ENCODE measurements at regions not wholly inside any gene's neighbourhood (a gene's known extent, or its start where the extent isn't known, plus 50 kb on each side); places are given as distances from the start of the nearest gene placed in this dataset.
A peak's percentile ranks its signal among the peaks of the same experiment; 100 is the strongest.

DNA sequence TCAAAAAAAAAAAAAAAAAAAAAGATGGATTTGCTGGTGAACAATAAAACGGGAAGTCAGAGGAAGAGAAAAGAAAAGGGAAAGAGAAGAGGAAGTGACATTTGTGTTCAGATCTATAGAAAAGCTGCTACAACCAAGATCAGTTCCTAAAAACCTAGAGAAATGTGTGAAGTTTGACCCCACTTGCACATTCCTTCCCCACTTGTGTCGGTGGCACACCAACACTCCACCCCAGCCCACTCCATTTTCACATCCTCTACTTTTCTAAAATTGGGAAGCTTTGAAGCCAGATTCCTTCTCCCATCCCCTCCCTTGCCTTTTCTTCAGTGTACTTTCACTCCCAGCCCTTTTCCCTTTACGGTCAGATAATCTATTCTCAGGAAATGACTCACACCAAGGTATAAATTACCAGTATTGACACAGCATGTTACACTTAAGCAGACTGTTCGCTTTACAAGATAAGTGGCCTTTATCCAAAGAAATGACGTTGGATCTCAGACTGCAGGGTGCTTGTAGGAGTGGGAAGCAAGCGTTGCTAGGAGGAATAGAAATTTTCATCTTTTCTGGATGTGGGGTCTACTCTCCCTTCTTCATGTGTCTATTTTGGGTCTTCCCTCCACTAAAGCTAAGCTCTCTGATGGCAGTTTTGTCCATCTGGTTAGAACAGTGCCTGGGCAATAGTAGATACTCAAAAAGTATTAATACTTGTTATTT, 92.5 kb upstream of the ADGRF1 start (continued):
- TF ChIP-seq BRCA1 (CRISPR knock-in tag; IDR thresholded peaks at IDR 0.05): no peak
- peak; percentile 97 for TF ChIP-seq HMG20A (CRISPR knock-in tag; IDR thresholded peaks at IDR 0.05; ENCODE audit: borderline replicate concordance)
- TF ChIP-seq FOXA1 (IDR thresholded peaks at IDR 0.05): peak; percentile 81
- TF ChIP-seq FOXA1 (CRISPR knock-in tag; IDR thresholded peaks at IDR 0.05): peak; percentile 99
- no peak for TF ChIP-seq ZNF781 (CRISPR knock-in tag; IDR thresholded peaks at IDR 0.05; ENCODE audit: borderline replicate concordance, not compliant biosample characterization)
- no peak for TF ChIP-seq HOXA3 (CRISPR knock-in tag; IDR thresholded peaks at IDR 0.05)
- no peak for TF ChIP-seq NFE2L1 (CRISPR knock-in tag; IDR thresholded peaks at IDR 0.05; ENCODE audit: borderline replicate concordance)
- no peak for TF ChIP-seq SRSF9 (IDR thresholded peaks at IDR 0.05; ENCODE audit: borderline replicate concordance, insufficient read depth, low read depth, low read length, poor library complexity, severe bottlenecking)
- no peak for TF ChIP-seq ZNF780A (CRISPR knock-in tag; IDR thresholded peaks at IDR 0.05)
- TF ChIP-seq NFKBIZ (CRISPR knock-in tag; IDR thresholded peaks at IDR 0.05): 0 out of 2 replicates have a peak, but pooled peaks have one; percentile 62
- no peak for TF ChIP-seq NONO (IDR thresholded peaks at IDR 0.05)
- TF ChIP-seq NONO (CRISPR knock-in tag; conservative IDR thresholded peaks at IDR 0.05): no peak
- no peak for TF ChIP-seq ZNF546 (CRISPR knock-in tag; conservative IDR thresholded peaks at IDR 0.05)
- no peak for TF ChIP-seq DR1 (CRISPR knock-in tag; IDR thresholded peaks at IDR 0.05)
- TF ChIP-seq ZFP90 (CRISPR knock-in tag; IDR thresholded peaks at IDR 0.05; ENCODE audit: borderline replicate concordance): no peak; the same call in 1 of the 2 replicates
- TF ChIP-seq THYN1 (CRISPR knock-in tag; IDR thresholded peaks at IDR 0.05; ENCODE audit: borderline replicate concordance, low read depth): no peak
- no peak for TF ChIP-seq ATF7 (IDR thresholded peaks at IDR 0.05)
- no peak for TF ChIP-seq ATF7 (CRISPR knock-in tag; IDR thresholded peaks at IDR 0.05)
- TF ChIP-seq ZNF34 (CRISPR knock-in tag; IDR thresholded peaks at IDR 0.05; ENCODE audit: borderline replicate concordance): no peak
- no peak for TF ChIP-seq RAD51 (IDR thresholded peaks at IDR 0.05; ENCODE audit: borderline replicate concordance)
- TF ChIP-seq, protein P1, sequence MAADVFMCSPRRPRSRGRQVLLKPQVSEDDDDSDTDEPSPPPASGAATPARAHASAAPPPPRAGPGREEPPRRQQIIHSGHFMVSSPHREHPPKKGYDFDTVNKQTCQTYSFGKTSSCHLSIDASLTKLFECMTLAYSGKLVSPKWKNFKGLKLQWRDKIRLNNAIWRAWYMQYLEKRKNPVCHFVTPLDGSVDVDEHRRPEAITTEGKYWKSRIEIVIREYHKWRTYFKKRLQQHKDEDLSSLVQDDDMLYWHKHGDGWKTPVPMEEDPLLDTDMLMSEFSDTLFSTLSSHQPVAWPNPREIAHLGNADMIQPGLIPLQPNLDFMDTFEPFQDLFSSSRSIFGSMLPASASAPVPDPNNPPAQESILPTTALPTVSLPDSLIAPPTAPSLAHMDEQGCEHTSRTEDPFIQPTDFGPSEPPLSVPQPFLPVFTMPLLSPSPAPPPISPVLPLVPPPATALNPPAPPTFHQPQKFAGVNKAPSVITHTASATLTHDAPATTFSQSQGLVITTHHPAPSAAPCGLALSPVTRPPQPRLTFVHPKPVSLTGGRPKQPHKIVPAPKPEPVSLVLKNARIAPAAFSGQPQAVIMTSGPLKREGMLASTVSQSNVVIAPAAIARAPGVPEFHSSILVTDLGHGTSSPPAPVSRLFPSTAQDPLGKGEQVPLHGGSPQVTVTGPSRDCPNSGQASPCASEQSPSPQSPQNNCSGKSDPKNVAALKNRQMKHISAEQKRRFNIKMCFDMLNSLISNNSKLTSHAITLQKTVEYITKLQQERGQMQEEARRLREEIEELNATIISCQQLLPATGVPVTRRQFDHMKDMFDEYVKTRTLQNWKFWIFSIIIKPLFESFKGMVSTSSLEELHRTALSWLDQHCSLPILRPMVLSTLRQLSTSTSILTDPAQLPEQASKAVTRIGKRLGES (CRISPR knock-in tag; IDR thresholded peaks at IDR 0.05; ENCODE audit: borderline replicate concordance): no peak
- TF ChIP-seq ZNF782 (CRISPR knock-in tag; IDR thresholded peaks at IDR 0.05; ENCODE audit: borderline replicate concordance): no peak
- no peak for TF ChIP-seq ZNF451 (CRISPR knock-in tag; IDR thresholded peaks at IDR 0.05)
- TF ChIP-seq ATF4 (CRISPR knock-in tag; IDR thresholded peaks at IDR 0.05): peak in 1 of 2 experiments; percentile 80; a peak in 1 of 4 replicates
- TF ChIP-seq FOSL1 (CRISPR knock-in tag; IDR thresholded peaks at IDR 0.05; ENCODE audit: borderline replicate concordance): peak; percentile 95
- TF ChIP-seq MTF2 (CRISPR knock-in tag; IDR thresholded peaks at IDR 0.05; ENCODE audit: borderline replicate concordance): no peak
- no peak for TF ChIP-seq ZNF674 (CRISPR knock-in tag; IDR thresholded peaks at IDR 0.05; ENCODE audit: low read depth)
- no peak for TF ChIP-seq JARID2 (CRISPR knock-in tag; IDR thresholded peaks at IDR 0.05; ENCODE audit: insufficient replicate concordance)
- TF ChIP-seq ZNF749 (CRISPR knock-in tag; IDR thresholded peaks at IDR 0.05; ENCODE audit: borderline replicate concordance): no peak
- peak; percentile 72 for TF ChIP-seq CEBPG (CRISPR knock-in tag; IDR thresholded peaks at IDR 0.05)
